GM19324 (cell line): ENCODE measurements at regions not wholly inside any gene's neighbourhood (a gene's known extent, or its start where the extent isn't known, plus 50 kb on each side); places are given as distances from the start of the nearest gene placed in this dataset.

Source experiments
- ATAC-seq: cut with Tn5 transposase; IDR thresholded peaks from one replicate; pipeline ENCODE4 v1.9.1; 2021; ENCODE audit warnings: mild to moderate bottlenecking, moderate library complexity; ENCODE audit not compliant: unreplicated experiment, low FRiP score

DNA sequence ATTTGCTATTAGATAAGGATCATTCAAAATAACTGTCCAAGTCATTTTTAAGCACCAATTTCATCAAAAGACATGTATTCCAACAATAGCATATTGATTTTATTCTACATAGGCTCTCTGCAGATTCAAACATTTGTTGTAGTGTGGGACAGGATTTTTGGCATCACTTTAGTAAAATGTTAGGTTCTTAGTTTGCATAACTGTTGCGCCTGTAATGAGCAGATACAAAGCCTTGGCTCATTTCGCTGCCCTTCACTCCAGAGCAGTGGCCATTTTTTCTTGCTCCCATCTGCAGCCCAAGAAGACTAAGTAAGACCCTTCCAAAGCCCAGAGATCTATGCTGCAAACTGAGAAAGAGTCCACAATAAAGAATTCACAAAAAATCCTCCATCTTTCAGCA is 446.0 kb upstream of the MPDZ start:
- ATAC-seq, result no peak

DNA sequence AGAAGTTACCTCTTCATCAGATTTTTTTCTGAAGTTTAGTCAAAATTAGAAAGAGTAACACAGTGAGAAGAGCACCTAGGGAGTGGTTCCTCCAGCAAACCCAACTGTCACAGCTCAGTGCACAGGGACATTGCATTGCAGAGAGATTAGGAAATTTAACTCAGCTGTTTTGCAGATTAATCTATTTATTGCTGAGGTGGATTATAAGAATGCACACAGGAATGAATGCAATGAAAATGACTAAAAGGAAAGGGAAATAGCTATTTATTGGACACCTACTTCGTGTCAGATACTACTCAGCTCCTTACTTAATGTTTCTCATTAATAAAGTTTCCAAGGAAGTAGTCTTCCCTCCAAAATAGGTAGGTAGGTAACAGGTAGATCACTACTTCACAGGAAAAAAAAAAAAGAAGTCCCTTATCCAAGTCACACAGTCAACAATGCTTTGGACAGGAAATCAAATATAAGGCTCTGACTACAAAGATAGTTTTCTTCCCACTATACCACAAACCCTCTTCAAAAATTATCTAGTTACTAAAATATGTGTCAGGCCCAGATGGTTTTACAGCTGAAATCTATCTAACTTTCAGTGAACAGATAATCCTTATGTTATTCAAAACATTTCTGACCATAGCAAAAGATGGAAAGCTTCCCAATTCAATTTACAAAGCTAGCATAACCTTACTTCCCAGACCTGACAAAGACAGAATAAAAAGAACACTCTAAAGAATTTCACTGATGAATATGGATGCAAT is 442.2 kb upstream of the MPDZ start:
- ATAC-seq, result no peak

DNA sequence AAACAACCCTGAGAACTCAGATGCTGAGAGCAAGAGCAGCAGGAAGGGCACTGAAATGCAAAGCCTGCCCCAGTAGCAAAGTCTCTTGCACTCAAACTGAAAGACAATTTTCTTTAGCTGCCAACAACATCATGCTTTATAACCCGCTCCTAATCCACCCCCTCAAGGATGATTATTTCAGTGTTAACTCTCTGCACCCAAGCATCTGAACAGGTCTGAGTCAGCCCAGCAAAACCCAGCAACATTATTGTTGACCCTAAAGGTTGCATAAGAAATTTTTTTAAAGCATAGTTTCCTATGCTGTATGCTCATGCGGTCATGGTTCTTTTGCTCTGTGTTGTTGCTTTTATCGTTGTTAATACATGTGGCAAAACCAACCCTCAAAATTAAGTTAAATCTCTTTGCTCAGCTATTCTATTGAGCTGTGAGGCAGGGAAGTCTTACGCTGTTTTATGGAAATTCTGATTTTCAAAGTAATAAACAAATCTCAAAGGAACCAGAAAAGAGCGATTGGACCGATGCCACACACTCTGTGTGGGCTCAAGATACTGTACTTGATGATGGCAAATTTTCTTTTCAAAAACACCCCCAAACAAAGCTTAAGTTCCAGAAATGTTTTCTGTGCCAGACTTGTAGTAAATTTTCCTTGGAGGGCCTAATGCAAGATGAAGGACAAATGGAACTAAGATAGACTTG is 440.6 kb upstream of the MPDZ start:
- no peak for ATAC-seq

DNA sequence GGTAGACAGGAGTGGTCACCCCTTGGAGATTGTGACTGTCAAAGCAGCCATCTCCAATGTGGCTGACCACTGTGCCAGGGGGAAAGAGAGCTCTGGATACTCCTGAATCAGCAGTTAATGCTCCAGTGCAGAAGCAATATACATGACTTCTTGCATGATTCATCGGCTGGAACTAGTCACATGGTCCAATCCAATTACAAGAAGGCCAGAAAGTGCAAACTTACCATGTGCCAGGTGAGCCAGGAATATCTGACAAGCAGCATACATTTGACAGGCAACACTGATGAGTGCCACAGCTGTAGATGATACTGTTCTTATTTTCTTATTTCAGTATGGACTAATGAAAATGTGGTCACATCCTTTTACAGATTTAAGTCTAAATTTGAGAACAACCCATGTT is 440.0 kb upstream of the MPDZ start:
- ATAC-seq, result no peak

DNA sequence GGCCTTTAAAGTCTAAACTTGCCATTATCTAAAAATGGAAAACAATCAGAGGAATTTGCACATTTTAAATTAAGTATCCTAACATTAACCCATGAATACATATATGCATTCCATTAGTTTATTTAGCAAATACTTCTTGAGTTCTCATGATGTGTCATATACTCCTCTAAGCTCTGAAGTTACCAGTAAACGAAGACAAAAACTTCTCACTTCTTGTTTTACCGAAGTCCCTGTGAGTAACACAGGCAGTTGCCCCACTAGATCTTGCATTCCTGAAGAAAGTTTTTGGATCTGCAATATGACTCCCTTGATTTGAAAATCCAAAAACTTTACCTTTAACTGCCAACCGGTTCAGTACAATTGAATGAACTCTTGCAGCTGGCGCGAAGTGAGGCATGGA is 439.0 kb upstream of the MPDZ start:
- no peak for ATAC-seq

DNA sequence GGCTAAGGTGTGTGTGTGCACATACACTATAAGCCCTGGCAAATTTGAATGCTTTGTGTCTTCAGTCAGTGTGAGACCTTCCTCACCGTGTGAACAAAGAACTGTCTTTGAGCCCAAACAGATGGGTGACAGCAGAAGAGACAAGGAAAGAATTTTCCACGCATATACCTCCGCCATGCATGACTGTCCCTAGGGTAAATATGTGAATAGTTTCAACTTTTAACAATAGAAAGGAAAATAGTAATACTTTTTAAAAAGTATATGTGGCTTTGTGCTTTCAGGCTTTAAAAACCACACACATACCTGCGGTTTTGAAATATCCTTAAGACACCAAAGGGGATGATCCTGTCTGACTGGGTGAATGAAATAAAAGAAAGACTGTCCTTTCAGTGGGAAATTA is 438.6 kb upstream of the MPDZ start:
- no peak for ATAC-seq

DNA sequence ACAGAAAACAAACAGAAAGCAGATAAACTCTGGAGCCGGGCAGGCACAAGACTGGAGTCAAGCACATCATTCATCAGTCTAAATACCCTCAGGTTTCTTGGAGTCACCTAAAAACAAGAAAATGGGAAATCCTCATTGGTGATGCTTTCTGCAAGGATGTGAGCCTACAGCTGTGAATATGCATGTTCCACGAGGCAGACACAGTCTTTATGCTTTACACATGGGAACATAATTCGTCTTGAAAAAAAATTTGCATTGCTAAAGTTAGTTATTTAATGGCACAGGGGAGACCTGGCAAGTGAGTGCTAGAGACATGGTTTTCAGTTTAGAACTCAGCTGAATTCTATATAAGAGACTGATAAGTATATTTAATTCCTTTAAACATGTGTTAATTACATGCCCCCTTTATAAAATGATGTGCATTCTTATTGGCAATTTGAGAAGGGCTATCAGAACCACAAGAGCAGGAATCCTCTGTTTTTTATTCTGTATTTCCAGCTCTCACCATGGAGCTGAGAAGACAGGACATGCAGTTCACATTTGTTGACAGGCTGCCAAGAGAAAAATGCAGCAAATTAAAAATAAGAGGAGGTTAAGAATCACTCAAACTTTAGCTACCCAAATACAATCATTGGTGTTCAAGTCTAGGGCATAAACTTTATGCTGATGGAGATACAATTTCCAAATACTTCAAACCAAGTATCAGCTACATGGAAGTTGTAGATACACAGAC is 438.0 kb upstream of the MPDZ start:
- no peak for ATAC-seq

DNA sequence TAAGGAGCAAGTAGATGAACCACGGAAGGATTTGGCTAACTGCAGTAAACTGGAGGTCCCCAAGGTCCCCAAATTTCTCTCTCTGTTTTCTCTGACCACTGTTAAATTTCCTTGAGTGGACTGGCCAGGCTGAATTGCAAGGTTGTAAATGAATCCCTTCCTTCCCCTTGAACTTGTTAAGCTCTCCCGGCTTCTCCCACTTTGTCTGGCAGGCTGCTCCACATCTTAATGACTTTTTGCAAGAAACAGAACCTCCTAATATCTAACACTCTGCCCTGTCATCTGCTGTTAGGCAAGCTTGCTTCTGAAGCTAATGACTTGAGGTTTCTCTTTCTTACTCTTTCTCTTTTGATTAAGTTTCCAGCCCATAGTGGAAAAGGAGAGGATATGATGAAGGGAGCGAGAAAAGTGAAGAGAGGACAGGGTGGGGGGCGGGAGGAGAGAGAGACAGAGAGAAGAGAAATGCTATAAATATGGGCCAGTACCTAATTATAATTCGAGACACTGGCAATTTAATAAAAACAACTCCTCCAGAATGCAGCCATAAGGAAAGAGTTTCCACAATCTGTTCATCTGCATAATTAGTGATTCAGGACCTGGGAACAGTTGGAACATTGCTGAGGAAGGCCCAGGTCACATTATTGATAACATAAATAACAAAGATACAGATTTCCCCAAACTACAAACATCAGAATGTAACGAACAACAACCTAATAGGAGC is 437.3 kb upstream of the MPDZ start:
- no peak for ATAC-seq

DNA sequence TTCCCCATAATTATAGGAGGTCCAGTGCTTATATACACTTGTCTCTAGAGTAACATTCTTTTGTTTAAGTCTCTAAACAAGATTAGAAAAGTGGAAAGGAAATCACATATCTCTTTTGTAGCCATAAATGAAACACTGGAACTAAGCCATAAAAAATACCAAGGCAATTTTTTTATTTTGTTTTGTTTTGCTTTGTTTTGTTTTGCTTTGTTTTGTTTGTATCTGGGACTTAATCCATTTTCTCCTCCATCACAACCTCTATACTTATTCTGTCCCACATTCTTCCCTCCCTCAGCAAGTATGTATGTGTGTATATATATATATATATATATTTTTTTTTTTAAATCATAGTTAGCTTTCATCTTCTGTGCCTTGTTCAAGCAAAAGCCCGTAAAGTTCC is 436.6 kb upstream of the MPDZ start:
- ATAC-seq, result no peak

DNA sequence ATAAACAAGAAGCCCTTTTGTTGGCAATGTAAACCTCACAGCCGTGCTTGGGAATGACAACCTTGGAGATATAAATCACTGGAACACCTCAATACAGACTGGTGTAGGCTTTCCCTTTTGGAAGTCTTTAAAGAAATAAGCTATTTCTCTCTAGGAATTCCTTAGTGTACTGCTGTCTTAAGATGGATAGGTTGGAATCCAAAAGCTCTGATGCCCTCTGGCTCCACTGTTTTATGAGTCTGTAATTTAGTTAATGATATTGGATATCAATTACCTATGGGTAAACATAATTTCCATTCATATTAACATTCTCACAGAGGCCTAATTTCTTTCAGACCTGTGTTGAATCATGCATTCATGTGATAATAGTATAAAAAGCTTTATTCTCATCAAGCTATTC is 435.9 kb upstream of the MPDZ start:
- no peak for ATAC-seq

DNA sequence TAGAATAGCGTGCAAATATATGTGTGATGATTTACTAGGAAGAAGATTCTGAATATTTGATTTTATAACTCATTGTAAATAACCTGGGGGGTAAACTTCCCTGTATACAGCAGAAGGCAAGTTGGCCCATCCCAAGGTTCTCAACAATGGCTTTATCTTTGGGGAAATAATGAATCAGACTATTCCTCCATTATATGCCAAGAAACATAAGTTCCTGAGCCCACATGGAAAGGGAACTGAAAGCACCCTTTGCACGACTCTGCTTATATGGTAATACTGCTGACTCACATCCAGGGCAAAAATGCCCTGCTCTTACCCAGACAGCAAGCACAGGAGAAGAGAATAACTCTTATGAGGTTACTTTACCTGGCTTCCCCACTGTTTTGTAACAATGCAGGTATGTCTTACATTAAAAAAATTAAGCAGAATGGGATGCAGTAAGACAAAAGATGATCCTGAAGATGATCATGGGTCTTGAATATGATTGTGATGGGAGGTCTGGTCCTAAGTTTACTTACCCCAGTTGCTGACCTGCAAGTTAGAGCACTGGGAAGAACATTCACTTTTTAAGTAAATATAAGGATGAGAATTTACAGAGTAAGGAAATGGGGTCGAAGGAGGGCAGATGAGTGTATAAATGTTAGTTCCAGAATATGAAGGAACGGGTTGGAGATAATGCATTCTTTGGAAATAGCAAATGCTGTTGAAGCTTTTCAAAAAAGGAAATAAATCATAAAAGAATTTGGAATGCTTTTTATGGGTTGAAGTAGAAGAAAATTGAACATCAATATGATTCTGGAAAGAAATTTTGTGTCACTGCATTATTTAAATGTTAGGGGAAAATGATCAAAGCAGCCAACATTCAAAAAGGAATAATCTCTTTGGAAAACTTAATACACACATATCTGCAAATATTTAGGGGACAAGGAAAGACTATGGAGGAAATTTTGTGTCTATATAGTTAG is 428.4 kb upstream of the MPDZ start:
- ATAC-seq, result no peak

DNA sequence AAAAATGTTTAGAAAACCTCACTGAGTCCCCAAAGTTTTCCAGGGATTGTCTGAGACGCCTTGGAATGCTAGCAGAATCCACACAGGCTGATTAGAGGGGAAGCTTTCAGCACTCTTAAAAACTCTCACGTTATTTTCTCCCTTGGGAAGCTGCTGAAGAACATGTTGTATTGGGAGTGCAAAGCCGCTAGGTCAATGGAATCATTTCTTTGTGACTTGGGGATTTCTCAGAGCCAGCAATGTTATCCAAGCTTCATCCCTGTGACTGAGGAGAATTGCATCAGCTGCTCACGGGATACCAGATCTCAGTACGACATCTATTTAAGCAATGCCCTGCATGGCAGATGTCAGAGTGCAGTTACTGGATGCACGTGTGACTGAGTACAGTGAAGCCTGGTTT is 426.4 kb upstream of the MPDZ start:
- no peak for ATAC-seq

DNA sequence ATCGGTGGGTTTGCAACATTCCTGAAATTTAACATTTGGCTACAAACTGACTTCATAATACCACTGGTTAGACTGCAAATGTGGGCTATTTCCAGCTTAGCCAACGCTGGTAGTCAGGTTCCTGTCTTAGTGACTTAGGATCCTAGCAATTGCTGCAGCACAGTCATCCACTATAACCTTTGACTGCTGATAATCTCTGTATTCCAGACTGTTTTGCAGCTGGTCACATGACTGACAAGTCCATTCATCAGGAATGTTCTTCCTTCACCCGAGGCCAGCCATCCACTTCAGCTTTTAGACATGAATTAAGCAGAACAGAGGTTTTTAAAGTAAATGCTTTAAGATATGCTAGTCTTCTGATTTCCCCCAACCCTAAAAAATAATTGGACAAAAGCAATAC is 425.9 kb upstream of the MPDZ start:
- ATAC-seq, result no peak

DNA sequence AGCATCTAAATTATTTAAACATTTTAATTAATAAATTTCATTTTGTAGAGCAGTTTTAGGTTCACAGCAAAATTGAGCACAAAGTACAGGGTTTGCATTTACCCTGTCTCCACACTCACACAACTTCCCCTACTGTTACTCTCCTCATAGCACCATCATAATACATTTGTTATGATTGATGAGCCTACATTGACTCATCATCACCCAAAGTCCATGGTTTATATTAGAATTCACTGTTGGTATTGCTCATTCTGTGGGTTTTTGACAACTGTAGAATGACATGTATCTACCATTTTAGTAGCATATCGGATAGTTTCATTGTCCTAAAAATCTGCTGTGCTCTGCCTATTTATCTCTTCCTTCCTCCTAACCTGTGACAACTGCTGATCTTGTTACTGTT is 411.1 kb upstream of the MPDZ start:
- no peak for ATAC-seq

DNA sequence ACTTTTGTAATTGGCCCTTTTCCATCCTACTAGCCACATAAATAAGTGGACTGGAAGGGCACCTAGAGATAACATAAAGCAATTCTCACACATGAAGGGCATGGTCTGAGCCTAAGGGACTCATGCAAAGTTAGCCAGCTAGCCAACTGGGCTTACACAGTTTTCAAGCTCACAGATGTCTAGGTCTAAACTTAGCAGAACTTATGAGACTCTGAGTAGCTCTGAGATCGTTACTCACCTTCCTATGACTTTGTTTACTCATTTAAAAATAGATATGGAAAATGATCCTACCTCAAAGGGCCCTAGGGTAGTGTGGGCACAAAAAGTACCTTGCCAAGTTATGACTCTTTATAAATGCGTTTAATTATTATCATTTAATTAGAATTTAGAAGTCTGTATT is 410.4 kb upstream of the MPDZ start:
- no peak for ATAC-seq

DNA sequence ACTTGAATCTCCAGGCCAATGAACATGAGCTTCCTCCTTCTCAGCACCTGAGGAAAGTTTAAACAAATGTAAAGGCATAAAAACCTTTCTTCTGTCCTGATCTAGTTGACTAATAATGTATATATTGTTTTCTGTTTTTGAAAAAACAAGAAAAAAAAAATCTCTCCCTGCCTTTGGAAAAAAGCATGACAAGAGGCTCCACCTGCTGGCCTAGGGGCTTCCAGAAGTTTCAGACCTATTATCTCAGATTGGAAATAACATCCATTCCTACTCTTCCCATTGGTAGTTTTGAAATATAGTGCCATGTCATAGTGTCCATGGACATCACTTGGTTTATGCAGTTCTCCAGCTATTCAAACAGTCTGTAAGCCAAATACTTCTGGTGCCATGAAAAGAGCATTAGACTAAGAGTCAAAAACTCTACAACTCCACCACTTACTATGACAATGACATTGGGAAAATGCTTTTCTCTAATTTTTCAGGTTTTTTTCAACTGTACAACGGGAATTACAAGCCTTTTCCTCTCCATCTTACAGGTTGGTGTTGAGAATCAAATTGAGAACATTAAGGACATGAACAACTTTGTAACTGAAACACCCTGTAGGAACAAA is 409.6 kb upstream of the MPDZ start:
- ATAC-seq, result no peak

DNA sequence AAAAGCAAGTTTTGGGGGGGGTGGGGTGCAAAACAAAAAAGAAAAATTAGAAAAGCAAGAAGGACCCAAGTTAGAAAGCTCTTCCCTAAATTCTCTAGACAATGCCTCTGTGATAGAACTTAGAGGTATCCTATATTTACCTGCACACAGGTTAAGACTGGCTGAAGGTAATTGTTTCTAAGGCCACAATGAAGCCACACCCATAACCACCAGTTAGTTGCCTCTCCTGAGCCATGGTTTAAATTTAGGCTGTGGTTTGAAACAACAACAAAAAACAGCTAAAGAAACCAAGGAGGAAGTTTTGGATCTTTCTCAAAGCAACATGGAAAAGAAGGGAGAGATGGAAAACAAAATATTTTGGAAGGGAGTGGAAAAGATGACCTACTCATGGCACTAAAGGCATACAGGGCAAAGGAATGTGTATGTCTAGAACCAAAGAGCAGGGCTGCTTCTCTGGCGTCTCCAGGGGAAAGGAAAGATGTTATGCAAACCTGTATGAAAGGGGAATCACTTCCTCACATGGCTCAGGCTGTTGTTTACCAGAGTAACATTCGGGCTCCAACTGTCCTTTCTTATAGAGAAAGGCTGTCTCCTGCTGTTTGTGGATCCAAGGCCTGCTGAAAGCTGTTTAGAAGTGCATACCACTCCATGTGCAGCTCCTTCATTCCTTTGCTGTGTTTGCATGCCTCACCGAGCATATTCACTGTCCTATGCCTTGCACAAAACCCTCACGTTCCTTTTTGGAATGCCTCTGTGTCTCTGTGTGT is 408.9 kb upstream of the MPDZ start:
- no peak for ATAC-seq

DNA sequence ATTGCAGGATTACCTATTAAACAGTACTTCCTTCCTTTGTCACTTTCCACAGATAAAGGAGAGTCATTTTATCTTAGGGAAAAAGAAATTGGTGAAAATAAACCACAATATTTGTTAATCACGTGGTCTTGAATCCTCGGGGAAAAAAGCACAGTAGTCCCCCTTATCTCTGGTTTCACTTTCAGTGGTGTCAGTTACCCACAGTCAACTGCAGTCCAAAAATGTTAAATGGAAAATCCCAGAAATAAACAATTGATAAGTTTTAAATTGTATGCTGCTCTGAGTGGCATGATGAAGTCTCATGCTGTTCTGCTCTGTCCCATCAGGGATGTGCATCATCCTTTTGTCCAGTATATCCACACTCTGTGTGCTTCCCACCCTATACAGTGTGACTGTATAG is 405.2 kb upstream of the MPDZ start:
- no peak for ATAC-seq

DNA sequence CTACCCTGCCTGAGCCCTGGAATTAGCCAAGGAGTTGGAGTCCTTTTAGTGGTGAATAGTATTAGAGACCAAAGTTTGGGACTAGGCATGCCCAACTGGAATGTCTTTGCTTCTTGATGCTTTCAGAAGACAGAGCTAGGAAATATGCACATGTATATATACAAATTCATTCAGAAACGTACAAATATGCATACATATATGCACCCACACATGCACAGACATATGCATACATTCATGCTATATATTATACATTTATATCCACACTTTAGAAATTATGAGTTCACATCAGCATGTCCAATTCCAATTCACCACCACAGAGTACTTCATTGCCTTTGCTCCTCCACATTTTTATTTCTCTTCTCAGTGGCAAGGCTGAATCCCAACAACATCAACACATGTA is 398.3 kb upstream of the MPDZ start:
- ATAC-seq, result no peak
